HG02759 (cell line): ENCODE measurements at regions not wholly inside any gene's neighbourhood (a gene's known extent, or its start where the extent isn't known, plus 50 kb on each side); places are given as distances from the start of the nearest gene placed in this dataset.

ENCODE experiments used
- ATAC-seq: cut with Tn5 transposase; IDR thresholded peaks from one replicate; pipeline ENCODE4 v1.9.1; 2021; ENCODE audit warnings: mild to moderate bottlenecking, moderate library complexity; ENCODE audit not compliant: unreplicated experiment

- no peak for ATAC-seq
Observed at GRCh38 chr6:103983011-103983410, 876.7 kb downstream of the HACE1 start.

DNA sequence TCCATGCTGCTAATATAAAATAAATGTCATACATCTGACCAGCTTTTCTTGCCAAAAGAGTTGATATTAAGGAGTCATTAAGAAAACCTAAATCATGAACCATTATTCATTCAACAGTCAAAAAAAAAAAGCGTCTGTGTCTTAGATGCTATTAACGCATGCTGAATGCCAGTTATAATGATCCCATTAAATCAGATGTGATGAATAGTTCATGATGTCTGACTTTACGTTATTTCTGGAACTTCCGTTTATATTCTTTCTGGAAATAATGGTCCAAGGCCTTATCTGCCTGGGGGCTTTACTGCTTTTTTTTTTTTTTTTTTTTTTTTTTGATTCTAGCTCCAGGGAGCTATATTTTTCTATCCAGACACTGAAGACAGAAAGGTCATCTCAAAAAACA, 877.1 kb downstream of the HACE1 start:
- ATAC-seq = no peak

DNA sequence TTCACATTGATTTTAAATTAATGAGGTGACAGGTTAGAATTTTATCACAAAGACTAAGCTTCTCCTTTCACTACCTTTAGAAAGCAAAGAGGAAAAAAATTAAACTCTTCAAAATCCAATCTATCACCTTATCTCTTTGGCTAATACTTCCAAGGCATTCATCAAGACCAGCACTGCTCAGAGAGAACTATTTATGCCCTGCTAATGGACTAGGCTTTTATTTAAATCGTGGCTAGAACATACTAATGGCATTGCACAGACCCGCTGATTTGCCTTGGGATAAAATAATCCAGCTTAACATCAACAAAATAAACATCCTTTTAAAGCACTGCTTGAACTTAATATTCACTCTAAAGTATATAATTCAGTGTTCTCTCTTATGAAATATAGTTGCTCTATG, 880.4 kb downstream of the HACE1 start:
- ATAC-seq = no peak

GRCh38 chr6:103937389-103937788, 922.3 kb downstream of the HACE1 start:
- ATAC-seq = no peak

- no peak for ATAC-seq
Observed at GRCh38 chr6:103925317-103925716, 934.4 kb downstream of the HACE1 start.

DNA sequence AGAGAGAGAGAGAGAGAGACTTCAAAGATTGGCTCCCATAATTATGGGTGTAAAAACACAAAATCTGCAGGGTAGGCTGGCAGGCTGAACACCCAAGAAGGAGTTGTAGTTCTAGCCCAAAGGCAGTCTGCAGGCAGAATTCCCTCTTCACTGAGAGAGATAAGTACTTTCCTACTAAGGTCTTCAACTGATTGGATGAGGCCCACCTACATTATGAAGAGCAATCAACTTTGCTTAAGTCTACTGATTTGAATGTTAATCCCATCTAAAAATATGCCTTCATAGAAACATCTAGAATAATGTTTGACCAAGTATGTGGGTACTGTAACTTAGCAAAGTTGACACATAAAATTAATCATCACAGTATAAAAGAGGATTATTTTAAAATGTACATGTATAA, 949.7 kb downstream of the HACE1 start:
- no peak for ATAC-seq

GRCh38 chr6:103908898-103909297, 950.8 kb downstream of the HACE1 start:
- ATAC-seq = no peak

DNA sequence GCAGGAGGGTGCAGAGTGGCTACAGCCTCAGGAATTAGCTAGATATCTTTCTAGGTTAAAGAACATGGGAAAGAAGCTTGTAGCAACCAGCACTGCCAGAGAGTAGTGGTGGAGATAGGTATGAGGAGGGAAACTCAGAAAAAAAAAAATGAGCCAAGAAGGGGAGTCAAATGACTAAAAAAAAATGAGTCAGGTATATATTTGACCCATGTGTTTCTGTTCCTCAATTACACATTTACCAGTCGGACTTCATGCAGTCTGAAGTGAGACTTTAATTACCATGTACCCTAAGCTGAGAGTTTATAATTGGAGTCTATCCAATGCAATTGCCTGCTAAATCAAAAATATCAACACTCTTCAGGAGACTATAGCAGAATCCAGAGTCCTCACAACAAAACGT, 964.6 kb downstream of the HACE1 start:
- no peak for ATAC-seq

DNA sequence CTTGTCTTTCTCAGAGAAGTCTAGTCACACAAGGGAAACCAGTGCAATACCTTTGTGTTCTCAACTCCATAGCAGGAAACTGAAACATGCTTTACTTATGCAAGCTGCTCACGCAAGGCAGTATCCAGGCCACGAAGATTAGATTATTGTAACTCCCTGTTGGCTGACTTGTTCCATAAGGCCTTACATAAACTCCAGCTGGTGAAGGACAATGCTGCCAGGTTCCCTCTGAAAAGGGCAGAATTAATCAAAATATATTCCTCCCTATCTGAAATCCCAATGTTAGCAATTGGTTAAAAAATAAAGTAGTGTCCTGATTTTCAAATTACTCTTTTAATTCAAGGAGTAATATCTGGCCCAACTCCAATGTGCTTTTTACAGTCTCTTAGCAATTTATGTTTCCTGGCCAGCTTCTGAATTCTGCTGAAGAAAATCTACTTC, 966.6 kb downstream of the HACE1 start:
- ATAC-seq = no peak

GRCh38 chr6:103886951-103887350, 972.8 kb downstream of the HACE1 start:
- ATAC-seq = no peak

- no peak for ATAC-seq
Observed at GRCh38 chr6:103885446-103885845, 974.3 kb downstream of the HACE1 start.

DNA sequence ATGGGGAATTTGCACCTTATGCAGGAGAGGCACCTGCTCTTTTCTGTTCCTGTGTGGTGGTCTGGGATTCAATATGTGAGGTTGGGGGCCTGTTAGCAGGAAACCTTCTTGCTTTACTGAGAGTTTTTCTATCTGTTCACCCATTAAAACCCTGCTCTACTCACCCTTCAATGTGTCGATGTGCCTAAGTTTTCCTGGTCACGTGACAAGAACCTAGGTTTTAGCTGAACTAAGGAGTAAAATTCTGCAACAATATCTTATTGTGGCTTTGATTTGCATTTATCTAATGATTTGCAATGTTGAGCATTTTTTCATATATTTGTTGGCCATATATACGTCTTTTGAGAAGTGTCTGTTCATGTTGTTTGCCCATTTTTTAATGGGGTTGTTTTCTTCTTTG, 979.9 kb downstream of the HACE1 start:
- no peak for ATAC-seq

DNA sequence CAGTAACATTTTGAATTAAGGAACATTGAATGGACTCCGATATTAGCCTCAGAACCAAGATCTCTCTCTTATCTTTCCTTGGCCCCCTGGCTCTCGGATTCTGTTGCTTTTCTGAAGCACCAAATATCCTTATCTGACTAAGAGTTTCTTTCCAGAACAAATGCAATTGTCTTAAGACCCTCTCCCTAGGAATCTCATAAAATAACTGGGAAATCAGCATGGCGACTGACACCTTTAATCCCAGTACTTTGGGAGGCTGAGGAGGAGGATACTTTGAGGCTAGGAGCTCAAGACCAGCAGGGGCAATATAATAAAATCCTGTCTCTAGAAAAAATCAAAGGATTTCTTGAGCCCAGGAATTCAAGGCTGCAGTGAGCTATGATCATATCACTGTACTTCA, 984.5 kb downstream of the HACE1 start:
- no peak for ATAC-seq

DNA sequence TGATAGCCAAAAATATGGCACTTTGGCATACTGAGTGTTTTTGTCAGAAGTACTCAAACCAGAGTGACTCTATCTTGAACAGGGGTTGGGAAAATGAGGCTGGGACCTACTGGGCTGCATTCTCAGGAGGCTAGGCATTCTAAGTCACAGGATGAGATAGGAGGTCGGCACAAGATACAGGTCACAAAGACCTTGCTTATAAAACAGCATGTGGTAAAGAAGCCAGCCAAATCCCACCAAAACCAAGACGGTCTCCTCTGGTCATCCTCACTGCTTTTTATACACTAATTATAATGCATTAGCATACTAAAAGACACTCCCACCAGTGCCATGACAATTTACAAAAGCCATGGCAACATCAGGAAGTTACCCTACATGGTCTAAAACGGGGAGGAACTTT, 985.1 kb downstream of the HACE1 start:
- ATAC-seq = no peak

- no peak for ATAC-seq
Observed at GRCh38 chr6:103872678-103873077, 987.0 kb downstream of the HACE1 start.

GRCh38 chr6:103872233-103872632, 987.5 kb downstream of the HACE1 start:
- ATAC-seq = no peak

GRCh38 chr6:103870970-103871369, 988.7 kb downstream of the HACE1 start:
- no peak for ATAC-seq

GRCh38 chr6:103862297-103862696, 997.4 kb downstream of the HACE1 start:
- ATAC-seq = no peak

GRCh38 chr6:103858003-103858402, 1001.7 kb downstream of the HACE1 start:
- no peak for ATAC-seq

DNA sequence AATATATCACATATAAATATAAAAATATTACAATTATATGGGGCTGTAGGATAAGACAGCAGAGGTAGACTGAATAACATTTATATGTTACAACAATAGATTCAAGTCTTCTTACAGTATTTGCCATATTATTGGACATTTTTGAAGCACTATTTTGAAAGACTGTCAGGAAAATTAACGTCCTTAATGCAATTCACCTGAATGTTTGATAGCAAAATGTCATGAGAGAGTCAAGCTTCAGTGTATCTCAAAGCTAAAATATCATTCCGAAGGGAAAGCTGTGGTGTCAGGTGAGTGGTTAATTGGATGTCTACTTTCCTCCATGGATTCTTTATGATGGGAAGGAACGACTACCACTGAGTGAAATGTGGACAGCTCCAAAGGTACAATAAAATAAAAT, 1004.0 kb downstream of the HACE1 start:
- no peak for ATAC-seq

DNA sequence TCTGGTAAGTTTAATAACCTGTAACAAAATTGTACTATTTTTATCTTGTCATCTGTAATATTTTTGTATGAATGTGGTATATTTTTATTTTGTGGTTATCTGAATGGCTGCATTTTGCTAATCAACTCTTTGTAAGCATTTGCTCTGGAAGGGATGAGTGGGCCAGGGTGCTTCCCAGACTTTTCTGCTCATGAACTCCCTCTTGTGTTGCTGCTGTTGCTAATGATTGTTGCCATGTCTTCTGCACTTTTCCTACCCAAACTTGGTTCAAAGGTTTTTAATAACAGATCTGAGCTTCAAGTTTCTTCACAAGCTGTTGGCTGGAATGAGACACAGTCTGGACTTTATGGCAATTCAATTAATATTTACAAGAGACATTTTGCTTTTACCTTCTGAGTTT, 1005.7 kb downstream of the HACE1 start:
- ATAC-seq = no peak

DNA sequence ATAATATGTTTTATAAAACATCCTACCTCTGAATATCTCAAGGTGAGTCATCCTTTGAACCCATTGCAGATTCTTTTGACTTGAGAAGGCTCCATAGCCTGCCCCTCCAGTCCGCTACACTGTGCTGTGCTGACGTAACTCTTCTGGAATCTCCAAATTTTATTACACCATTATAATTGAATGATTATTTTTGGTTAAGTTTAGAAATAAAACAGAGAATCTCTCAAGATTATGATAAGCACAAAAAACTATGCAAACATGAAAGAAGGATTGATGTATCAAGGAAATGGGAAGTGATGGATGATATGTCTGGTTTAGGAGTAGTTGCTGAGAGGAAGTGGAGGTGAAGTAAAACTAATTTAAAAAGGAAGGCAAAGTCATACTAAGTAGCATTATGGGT, 1021.3 kb downstream of the HACE1 start:
- no peak for ATAC-seq

DNA sequence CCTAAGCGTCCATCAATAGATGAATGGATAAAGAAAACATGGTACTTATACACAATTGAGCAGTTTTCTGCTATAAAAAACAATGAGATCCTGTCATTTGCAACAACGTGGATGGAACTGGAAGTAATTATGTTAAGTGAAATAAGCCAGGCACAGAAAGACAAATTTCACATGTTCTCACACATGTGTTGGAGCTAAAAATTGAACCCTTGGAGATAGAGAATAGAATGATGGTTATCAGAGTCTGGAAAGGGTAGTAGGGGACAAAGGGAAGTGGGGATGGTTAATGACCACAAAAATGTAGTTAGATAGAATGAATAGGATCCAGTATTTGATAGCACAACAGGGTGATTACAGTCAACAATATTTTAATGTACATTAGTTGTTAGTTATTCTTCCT, 1033.5 kb downstream of the HACE1 start:
- ATAC-seq = no peak

GRCh38 chr6:103820148-103820547, 1039.6 kb downstream of the HACE1 start:
- no peak for ATAC-seq
